RWPE2 (cell line): ENCODE measurements at regions not wholly inside any gene's neighbourhood (a gene's known extent, or its start where the extent isn't known, plus 50 kb on each side); places are given as distances from the start of the nearest gene placed in this dataset.
"Not testable (repeated sequence)": the region's sequence is repeated elsewhere in the genome, so short reads cannot be mapped to it uniquely, and the experiment has no call there.

Experiments used
- ATAC-seq: fragments of 200-7000 bp; cut with Tn5 transposase; 3 replicates; pipeline ENCODE4 v1.9.1; 2021; ENCODE audit warnings: low read depth
- DNase-seq: peaks from one replicate; pipeline ENCODE4 v3.0.0-alpha.2; 2020; ENCODE audit warnings: low spot score
- H3K27ac ChIP-seq: fragments of 450-650 bp; 2 replicates; pipeline ENCODE4 v1.5.1; 2017; ENCODE audit warnings: mild to moderate bottlenecking; ENCODE audit not compliant: poor library complexity, severe bottlenecking
- H3K27me3 ChIP-seq: fragments of 250-450 bp; sonication (Bioruptor Pico); 2 replicates; pipeline ENCODE4 v1.5.1; 2021; ENCODE audit warnings: mild to moderate bottlenecking, moderate library complexity; ENCODE audit not compliant: insufficient read depth, poor library complexity, severe bottlenecking
- H3K36me3 ChIP-seq: fragments of 250-450 bp; sonication (Bioruptor Pico); 2 replicates; pipeline ENCODE4 v1.5.1; 2020; ENCODE audit warnings: low read depth, mild to moderate bottlenecking, moderate library complexity
- H3K4me1 ChIP-seq: fragments of 250-450 bp; sonication (Bioruptor Pico); 2 replicates; pipeline ENCODE4 v1.5.1; 2021; ENCODE audit warnings: mild to moderate bottlenecking, moderate library complexity; ENCODE audit not compliant: insufficient read depth, poor library complexity, severe bottlenecking
- H3K4me3 ChIP-seq: fragments of 250-450 bp; sonication (Bioruptor Pico); 2 replicates; pipeline ENCODE4 v1.5.1; 2021; ENCODE audit warnings: mild to moderate bottlenecking, moderate library complexity; ENCODE audit not compliant: severe bottlenecking
- H3K9me3 ChIP-seq: fragments of 250-450 bp; sonication (Bioruptor Pico); 2 replicates; pipeline ENCODE4 v1.5.1; 2021; ENCODE audit warnings: mild to moderate bottlenecking, moderate library complexity; ENCODE audit not compliant: severe bottlenecking
- TF ChIP-seq, protein P1 (sequence below): fragments of 450-650 bp; IDR thresholded peaks from one replicate; pipeline ENCODE4 v1.5.1; 2017; ENCODE audit warnings: mild to moderate bottlenecking, moderate library complexity; ENCODE audit not compliant: poor library complexity, severe bottlenecking

DNA sequence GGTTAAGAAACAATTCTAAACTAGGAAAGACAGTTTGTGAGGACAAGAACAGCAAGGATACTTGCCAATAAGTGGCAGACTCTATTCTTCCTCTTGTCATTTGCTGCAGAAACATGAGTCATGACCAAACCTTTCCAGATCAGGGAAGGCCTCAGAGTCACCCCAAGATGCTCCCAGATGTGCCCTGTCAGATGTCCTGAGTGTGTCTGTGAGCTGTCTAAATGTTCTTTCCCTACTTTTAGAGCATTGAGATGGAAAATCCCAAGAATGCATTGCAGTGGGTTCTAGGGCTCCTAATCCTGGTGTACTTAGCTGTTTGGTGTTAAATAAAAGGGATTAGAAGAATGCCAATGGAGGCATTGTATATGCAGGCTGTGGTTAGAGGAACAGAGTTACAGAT is 57.5 kb upstream of the KIAA0040 start:
- Histone ChIP-seq H3K27me3 (no peaks in the 10 kb centered on the region), H3K27ac (no peak overlapping the region), H3K9me3 (no peaks in the 10 kb centered on the region), H3K4me1 (no peaks in the 10 kb centered on the region), H3K36me3 (no peaks in the 10 kb centered on the region), H3K4me3 (no peak overlapping the region)
- DNase-seq (no peak), ATAC-seq (no peak)
- TF ChIP-seq, protein P1, sequence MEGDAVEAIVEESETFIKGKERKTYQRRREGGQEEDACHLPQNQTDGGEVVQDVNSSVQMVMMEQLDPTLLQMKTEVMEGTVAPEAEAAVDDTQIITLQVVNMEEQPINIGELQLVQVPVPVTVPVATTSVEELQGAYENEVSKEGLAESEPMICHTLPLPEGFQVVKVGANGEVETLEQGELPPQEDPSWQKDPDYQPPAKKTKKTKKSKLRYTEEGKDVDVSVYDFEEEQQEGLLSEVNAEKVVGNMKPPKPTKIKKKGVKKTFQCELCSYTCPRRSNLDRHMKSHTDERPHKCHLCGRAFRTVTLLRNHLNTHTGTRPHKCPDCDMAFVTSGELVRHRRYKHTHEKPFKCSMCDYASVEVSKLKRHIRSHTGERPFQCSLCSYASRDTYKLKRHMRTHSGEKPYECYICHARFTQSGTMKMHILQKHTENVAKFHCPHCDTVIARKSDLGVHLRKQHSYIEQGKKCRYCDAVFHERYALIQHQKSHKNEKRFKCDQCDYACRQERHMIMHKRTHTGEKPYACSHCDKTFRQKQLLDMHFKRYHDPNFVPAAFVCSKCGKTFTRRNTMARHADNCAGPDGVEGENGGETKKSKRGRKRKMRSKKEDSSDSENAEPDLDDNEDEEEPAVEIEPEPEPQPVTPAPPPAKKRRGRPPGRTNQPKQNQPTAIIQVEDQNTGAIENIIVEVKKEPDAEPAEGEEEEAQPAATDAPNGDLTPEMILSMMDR, result no peak

DNA sequence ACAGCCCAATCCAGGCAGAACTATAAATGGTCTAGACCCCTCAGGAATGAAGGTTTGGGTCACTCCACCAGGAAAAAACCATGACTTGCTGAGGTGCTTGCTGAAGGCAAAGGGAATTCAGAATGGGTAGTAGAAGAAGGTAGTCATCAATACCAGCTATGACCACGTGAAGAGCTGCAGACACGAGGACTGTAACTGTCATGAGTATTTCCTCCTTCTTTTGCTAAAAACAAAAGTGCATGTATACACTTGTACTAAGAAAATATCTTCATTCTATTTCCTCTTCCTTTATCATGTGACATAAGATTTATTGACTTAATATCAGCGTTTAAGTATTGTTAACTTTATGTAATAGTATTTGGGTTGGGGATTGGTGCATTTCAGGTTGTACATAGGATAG is 55.5 kb upstream of the KIAA0040 start:
- ATAC-seq, H3K4me3 ChIP-seq, H3K27ac ChIP-seq, H3K9me3 ChIP-seq, H3K4me1 ChIP-seq, H3K36me3 ChIP-seq, H3K27me3 ChIP-seq, DNase-seq: not testable (repeated sequence)

DNA sequence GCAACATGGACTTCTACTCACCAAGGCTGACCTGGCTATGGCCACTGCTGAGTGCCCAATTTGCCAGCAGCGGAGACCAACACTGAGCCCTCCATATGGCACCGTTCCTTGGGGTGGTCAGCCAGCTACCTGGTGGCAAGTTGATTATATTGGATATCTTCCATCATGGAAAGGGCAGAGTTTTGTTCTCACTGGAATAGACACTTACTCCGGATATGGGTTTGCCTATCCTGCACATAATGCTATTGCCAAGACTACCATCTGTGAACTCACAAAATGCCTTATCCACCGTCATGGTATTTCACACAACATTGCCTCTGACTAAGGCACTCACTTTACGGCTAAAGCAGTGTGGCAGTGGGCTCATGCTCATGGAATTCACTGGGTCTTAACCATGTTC is 54.5 kb upstream of the KIAA0040 start:
- not testable (repeated sequence) for ATAC-seq, H3K4me3 ChIP-seq, DNase-seq, H3K4me1 ChIP-seq, H3K36me3 ChIP-seq, H3K27ac ChIP-seq, H3K9me3 ChIP-seq, H3K27me3 ChIP-seq

DNA sequence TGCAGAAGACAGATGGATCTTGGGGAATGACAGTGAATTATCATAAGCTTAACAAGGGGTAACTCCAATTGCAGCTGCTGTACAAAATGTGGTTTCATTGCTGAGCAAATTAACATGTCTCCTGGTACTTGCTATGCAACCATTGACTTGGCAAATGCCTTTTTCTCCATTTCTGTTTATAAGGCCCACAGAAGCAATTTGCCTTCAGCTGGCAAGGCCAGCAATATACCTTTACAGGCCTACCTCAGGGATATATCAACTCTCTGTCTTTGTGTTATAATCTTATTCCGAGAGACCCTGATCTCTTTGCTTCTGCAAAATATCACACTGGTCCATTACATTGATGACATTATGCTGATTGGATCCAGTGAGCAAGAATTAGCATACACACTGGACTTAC is 52.7 kb upstream of the KIAA0040 start:
- Histone ChIP-seq H3K4me1 (no peaks in the 10 kb centered on the region), H3K4me3 (no peak overlapping the region), H3K27me3 (no peaks in the 10 kb centered on the region), H3K36me3 (no peaks in the 10 kb centered on the region), H3K9me3 (no peaks in the 10 kb centered on the region), H3K27ac (no peak overlapping the region)
- no peak for DNase-seq
- no peak for ATAC-seq
- TF ChIP-seq, protein P1, result no peak

DNA sequence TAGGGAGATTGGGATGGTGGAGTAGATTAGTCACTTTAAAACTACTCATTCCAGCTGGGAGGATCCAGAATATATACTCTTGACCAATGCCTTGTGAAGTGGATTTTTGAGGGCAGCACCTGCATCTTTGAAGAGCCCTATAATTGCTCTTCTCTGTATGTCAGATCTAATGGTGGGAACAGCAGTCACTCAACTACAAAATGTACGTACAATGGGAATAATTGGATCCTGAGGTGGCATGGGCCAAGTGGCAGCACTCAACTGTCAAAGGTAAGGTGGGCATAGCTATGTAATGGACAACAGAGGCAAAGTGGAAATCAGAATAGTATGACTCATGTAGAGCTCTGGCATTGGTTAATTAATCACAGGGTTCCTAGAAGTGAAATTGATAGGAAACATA is 51.6 kb upstream of the KIAA0040 start:
- DNase-seq (no peak), ATAC-seq (no peak)
- TF ChIP-seq, protein P1, result no peak
- Histone ChIP-seq H3K27ac (no peak overlapping the region), H3K36me3 (no peaks in the 10 kb centered on the region), H3K4me1 (no peaks in the 10 kb centered on the region), H3K27me3 (no peaks in the 10 kb centered on the region), H3K9me3 (no peaks in the 10 kb centered on the region), H3K4me3 (no peak overlapping the region)
